ENCODE measurements at regions not wholly inside any gene's neighbourhood (a gene's known extent, or its start where the extent isn't known, plus 50 kb on each side); places are given as distances from the start of the nearest gene placed in this dataset.

DNA sequence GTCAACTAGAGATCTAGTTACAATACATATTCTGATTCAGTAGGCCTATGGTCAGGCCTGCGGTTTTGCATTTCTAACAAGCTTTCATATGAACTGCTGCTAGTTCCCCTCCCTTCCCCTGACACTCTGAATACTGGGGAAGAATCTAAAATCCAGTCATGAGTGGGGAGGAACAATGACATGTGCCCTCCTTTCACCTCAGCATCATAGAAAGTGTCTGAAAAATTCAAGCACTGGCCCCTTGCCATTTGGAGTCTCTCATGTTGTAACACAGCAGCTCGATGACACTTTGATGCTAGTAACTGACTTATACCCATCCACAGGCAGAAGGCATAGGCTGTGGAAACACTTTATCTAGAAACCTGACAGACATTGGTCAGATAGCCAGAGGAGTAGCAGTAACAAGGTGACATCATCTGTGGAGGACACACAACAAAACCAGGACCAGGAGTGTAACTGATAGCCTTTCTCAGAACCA lies 161.9 kb upstream of the RASSF8 start:
- TF ChIP-seq, protein P1, sequence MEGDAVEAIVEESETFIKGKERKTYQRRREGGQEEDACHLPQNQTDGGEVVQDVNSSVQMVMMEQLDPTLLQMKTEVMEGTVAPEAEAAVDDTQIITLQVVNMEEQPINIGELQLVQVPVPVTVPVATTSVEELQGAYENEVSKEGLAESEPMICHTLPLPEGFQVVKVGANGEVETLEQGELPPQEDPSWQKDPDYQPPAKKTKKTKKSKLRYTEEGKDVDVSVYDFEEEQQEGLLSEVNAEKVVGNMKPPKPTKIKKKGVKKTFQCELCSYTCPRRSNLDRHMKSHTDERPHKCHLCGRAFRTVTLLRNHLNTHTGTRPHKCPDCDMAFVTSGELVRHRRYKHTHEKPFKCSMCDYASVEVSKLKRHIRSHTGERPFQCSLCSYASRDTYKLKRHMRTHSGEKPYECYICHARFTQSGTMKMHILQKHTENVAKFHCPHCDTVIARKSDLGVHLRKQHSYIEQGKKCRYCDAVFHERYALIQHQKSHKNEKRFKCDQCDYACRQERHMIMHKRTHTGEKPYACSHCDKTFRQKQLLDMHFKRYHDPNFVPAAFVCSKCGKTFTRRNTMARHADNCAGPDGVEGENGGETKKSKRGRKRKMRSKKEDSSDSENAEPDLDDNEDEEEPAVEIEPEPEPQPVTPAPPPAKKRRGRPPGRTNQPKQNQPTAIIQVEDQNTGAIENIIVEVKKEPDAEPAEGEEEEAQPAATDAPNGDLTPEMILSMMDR (IDR thresholded peaks at IDR 0.05), result no peak
- no peak for TF ChIP-seq POLR2A (IDR thresholded peaks at IDR 0.05)

Data from esophagus squamous epithelium (tissue), 4 donors.